ENCODE measurements at regions not wholly inside any gene's neighbourhood (a gene's known extent, or its start where the extent isn't known, plus 50 kb on each side); places are given as distances from the start of the nearest gene placed in this dataset.

DNA sequence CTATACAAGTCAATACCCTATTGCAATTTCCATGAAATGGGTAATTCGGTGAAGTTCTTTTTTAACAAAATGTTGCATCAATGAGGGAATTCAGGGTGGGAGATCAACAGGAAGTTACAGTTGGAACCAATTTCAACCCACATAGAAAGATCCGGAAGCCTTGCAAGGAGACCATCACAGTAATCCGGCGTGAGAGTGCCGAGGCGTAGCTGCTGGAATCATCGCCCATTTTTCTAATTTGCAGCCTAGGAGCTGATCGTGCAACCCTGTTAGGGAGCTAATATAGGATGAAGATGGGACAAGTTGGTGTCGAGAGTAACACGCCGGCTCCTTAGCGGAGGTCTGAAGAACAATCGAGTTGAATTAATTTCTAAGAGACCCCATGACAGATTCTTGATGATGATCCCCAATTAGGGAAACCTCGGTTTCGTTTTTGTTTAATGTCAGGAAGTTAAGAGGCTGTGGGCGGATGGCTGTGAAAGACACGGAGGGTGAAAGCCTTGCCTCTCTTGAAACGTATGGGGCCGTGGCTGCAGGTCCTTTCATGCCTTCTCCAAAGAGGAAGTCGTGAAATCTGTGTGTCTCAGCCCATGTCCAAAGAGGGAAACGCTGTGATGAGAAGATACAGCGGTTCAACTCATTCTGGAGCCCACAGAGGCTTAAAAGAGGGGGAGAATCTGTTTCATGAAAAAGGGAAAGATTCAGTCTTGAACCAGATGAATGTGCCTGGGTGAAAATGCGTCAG lies 51.2 kb upstream of the CARD11 start:
- Histone ChIP-seq H3K36me3 (ENCODE audit: control insufficient read depth in 1 of 2, insufficient read depth in 2 of 2, low read length in 2 of 2) (no peaks in the 10 kb centered on the region), H3K9me3 (ENCODE audit: control insufficient read depth in 1 of 2, low read length in 2 of 2) (no peaks in the 10 kb centered on the region), H3K27ac (ENCODE audit: low read length) (peak overlapping the region; percentile 6), H3K4me3 (ENCODE audit: low read depth in 1 of 2, low read length in 2 of 2) (no peak overlapping the region), H3K4me1 (ENCODE audit: control insufficient read depth in 1 of 2, insufficient read depth in 2 of 2, low read length in 2 of 2) (no peaks in the 10 kb centered on the region), H3K27me3 (ENCODE audit: low read depth, low read length) (no peaks in the 10 kb centered on the region)

DNA sequence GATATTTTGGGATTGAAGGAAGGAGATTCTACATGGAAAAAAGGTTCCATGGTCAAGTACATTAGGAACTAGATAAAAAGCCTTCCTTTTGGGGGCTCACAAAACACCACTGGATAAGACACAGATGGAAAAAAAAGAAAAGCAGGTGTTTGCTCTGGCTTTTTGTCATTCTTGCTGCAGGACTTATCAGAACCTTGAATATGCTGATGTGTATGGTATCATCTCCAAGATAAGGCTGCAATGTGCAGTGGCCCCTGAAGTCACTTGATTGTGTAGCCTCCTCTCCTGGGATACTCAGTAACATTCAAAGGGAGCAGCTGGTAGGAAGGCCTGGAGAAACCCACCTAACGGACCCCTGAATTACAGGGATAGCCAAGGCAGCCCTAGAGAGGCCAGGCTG lies 54.1 kb upstream of the CARD11 start:
- H3K9me3 ChIP-seq (ENCODE audit: control insufficient read depth in 1 of 2, low read length in 2 of 2): no peaks in the 10 kb centered on the region
- H3K4me1 ChIP-seq (ENCODE audit: control insufficient read depth in 1 of 2, insufficient read depth in 2 of 2, low read length in 2 of 2): no peaks in the 10 kb centered on the region
- no peak overlapping the region for H3K4me3 ChIP-seq (ENCODE audit: low read depth in 1 of 2, low read length in 2 of 2)
- H3K36me3 ChIP-seq (ENCODE audit: control insufficient read depth in 1 of 2, insufficient read depth in 2 of 2, low read length in 2 of 2): no peaks in the 10 kb centered on the region
- H3K27me3 ChIP-seq (ENCODE audit: low read depth, low read length): no peaks in the 10 kb centered on the region
- H3K27ac ChIP-seq (ENCODE audit: low read length): no peak overlapping the region

DNA sequence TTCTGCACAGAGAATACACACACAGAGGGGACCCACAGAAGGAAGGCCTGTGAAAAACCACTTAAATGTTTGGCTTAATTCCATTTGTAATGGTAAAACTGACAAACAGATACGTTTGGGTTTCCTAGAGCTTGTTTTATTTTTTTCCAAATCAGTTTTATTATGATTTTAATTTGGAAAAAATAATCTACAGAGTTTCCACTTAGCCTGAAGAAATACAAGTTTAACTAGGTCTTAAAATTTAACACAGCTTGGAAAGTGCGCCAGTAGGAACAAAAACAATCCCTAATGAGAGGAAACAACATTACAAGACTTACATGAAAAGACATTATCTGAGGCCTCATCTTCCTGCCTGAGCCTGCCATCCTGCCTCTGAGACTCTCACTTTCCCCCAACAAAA lies 58.5 kb upstream of the CARD11 start:
- no peak overlapping the region for H3K27ac ChIP-seq (ENCODE audit: low read length)
- no peak overlapping the region for H3K4me3 ChIP-seq (ENCODE audit: low read depth in 1 of 2, low read length in 2 of 2)
- H3K4me1 ChIP-seq (ENCODE audit: control insufficient read depth in 1 of 2, insufficient read depth in 2 of 2, low read length in 2 of 2): no peaks in the 10 kb centered on the region
- H3K36me3 ChIP-seq (ENCODE audit: control insufficient read depth in 1 of 2, insufficient read depth in 2 of 2, low read length in 2 of 2): no peaks in the 10 kb centered on the region
- no peaks in the 10 kb centered on the region for H3K27me3 ChIP-seq (ENCODE audit: low read depth, low read length)
- peaks cover 0 to 5% of the 10 kb centered on the region in 2 donors for H3K9me3 ChIP-seq (ENCODE audit: control insufficient read depth in 1 of 2, low read length in 2 of 2)

DNA sequence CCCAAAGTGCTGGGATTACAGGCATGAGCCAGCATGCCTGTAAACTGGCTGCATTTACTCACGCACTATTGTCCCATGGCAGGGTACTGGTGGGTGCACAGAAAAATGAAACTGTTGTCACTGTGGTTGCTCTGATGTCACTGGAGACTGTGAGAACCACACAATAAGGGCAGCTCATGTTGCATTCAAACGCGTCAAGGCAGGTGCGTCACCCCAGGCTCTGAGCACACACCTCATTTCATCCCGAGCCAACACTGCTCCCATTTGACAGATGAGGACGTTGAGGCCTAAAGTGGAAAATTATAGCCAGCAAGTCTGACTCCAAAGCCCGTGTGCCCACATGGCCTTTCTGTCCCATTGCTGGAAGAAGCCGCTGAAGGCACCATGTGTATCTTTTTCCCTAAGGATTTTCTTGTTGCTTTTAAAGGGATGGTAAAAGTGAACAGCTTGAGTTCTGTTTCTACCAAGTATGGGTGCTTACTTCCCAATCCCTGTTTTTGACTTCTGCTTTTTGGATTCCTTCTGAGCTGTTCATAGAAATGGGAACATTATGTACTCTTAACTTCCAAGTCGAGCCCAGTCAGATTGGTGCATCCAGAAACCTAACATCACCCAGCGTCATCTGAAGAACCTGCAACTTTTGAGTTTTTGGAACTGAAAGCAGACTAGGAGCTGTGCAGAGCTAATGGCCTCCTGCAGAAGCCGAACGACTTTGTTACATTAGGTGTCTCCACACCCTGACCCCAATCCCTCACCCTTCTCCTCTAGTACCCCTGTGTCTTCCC lies 60.1 kb upstream of the CARD11 start:
- H3K9me3 ChIP-seq (ENCODE audit: control insufficient read depth in 1 of 2, low read length in 2 of 2): peaks cover 0 to 5% of the 10 kb centered on the region in 2 donors
- no peaks in the 10 kb centered on the region for H3K4me1 ChIP-seq (ENCODE audit: control insufficient read depth in 1 of 2, insufficient read depth in 2 of 2, low read length in 2 of 2)
- H3K27me3 ChIP-seq (ENCODE audit: low read depth, low read length): no peaks in the 10 kb centered on the region
- H3K36me3 ChIP-seq (ENCODE audit: control insufficient read depth in 1 of 2, insufficient read depth in 2 of 2, low read length in 2 of 2): no peaks in the 10 kb centered on the region
- H3K4me3 ChIP-seq (ENCODE audit: low read depth in 1 of 2, low read length in 2 of 2): no peak overlapping the region
- H3K27ac ChIP-seq (ENCODE audit: low read length): no peak overlapping the region

DNA sequence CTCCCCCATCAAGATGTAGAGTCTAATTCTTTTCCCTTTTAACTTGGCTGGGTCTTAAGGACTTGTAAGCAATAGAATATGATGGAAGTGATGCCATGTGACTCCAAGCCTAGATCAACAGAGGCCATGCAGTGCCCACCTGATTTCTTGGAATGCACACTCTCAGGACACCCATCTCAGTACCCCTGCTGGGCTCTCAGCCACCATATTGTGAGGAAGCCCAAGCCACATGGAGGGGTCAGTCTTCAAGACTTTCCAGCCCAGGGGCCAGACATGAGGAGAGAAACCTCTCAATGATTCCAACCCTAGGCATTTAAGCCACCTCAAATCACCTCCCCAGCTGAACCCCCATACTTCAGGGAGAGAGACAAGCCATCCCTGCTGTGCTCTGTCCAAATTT lies 62.2 kb upstream of the CARD11 start:
- Histone ChIP-seq H3K4me3 (ENCODE audit: low read depth in 1 of 2, low read length in 2 of 2) (no peak overlapping the region), H3K36me3 (ENCODE audit: control insufficient read depth in 1 of 2, insufficient read depth in 2 of 2, low read length in 2 of 2) (no peaks in the 10 kb centered on the region), H3K27me3 (ENCODE audit: low read depth, low read length) (no peaks in the 10 kb centered on the region), H3K4me1 (ENCODE audit: control insufficient read depth in 1 of 2, insufficient read depth in 2 of 2, low read length in 2 of 2) (no peaks in the 10 kb centered on the region), H3K9me3 (ENCODE audit: control insufficient read depth in 1 of 2, low read length in 2 of 2) (peaks cover 0 to 5% of the 10 kb centered on the region in 2 donors), H3K27ac (ENCODE audit: low read length) (no peak overlapping the region)

DNA sequence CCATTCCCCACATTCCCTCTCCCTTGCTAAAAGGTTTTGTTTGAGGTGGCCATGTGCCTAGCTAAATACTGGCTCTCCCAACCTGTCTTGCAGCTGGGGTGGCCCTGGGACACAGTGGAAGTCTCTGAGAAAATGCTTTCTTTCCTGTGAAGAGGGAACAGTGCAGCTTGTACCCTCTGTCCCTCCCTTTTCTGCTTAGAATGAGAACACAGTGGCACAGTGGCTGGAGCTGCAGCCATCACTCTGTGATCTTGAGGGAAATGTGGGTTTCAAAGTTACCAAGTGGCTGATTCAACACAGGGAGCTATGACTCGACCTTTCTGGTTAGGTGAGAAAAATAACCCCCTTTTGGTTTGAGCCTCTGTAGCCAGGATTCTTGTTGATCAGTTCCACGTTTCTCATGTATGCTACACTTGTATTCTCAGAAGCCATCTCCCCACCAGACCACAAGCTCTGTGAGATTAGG lies 62.7 kb upstream of the CARD11 start:
- H3K36me3 ChIP-seq (ENCODE audit: control insufficient read depth in 1 of 2, insufficient read depth in 2 of 2, low read length in 2 of 2): no peaks in the 10 kb centered on the region

DNA sequence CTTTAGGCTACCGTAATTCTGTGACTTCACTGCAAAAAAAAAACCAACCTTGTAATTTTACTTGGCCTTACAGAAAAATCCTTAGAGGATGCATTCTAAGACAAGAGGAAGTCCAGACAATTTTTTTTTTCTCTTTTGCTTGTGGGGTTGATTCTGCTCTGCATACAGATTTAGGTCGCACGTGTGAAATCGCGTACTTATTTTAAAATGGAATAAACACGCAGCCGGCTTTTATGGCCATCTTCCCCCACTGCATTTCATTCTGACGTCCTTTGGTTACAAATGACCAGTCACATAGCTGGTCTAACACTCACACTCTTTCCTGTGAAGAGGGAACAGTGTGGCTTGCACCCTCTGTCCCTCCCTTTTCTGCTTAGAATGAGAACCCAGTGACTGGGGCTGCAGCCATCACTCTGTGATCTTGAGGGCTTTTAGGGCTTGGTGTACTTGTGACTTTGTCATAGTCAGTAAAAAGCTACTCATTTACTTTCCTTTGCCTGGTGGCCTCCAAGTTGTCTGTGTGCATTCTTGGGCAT lies 63.6 kb upstream of the CARD11 start:
- no peaks in the 10 kb centered on the region for H3K4me1 ChIP-seq (ENCODE audit: control insufficient read depth in 1 of 2, insufficient read depth in 2 of 2, low read length in 2 of 2)
- H3K27me3 ChIP-seq (ENCODE audit: low read depth, low read length): no peaks in the 10 kb centered on the region
- H3K9me3 ChIP-seq (ENCODE audit: control insufficient read depth in 1 of 2, low read length in 2 of 2): peaks cover 0 to 5% of the 10 kb centered on the region in 2 donors
- H3K36me3 ChIP-seq (ENCODE audit: control insufficient read depth in 1 of 2, insufficient read depth in 2 of 2, low read length in 2 of 2): no peaks in the 10 kb centered on the region
- no peak overlapping the region for H3K4me3 ChIP-seq (ENCODE audit: low read depth in 1 of 2, low read length in 2 of 2)
- no peak overlapping the region for H3K27ac ChIP-seq (ENCODE audit: low read length)

More for the DNA sequence above, 62.7 kb upstream of the CARD11 start:
- H3K4me1 ChIP-seq (ENCODE audit: control insufficient read depth in 1 of 2, insufficient read depth in 2 of 2, low read length in 2 of 2): no peaks in the 10 kb centered on the region
- H3K27me3 ChIP-seq (ENCODE audit: low read depth, low read length): no peaks in the 10 kb centered on the region
- no peak overlapping the region for H3K4me3 ChIP-seq (ENCODE audit: low read depth in 1 of 2, low read length in 2 of 2)
- H3K27ac ChIP-seq (ENCODE audit: low read length): no peak overlapping the region
- peaks cover 0 to 5% of the 10 kb centered on the region in 2 donors for H3K9me3 ChIP-seq (ENCODE audit: control insufficient read depth in 1 of 2, low read length in 2 of 2)

DNA sequence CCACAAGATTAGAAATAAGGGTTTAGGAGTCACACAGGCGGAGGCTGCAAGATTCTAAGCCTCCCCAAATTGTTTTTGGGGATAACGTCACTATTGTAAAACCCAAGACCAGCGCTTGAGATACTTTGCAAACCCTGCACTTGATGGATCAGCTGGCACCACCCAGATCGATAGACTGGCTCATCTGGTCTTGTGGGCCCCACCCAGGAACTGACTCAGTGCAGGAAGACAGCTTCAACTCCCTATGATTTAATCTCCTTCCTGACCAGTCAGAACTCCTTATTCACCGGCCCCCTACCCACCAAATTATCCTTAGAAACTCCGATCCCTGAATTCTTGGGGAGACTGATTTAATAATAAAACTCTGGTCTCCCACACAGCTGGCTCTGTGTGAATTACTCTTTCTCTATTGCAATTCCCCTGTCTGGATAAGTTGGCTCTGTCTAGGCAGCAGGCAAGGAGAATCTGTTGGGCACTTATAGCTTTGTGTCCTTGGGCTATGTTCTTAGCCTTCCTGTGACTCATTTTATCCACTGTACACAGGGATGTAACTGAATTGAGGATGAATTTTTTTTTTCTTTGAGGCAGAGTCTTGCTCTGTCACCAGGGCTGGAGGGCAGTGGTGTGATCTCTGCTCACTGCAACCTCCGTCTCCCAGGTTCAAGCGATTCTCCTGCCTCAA lies 64.4 kb upstream of the CARD11 start:
- no peaks in the 10 kb centered on the region for H3K36me3 ChIP-seq (ENCODE audit: control insufficient read depth in 1 of 2, insufficient read depth in 2 of 2, low read length in 2 of 2)
- no peak overlapping the region for H3K27ac ChIP-seq (ENCODE audit: low read length)
- H3K9me3 ChIP-seq (ENCODE audit: control insufficient read depth in 1 of 2, low read length in 2 of 2): peaks cover 0 to 6% of the 10 kb centered on the region in 2 donors
- no peaks in the 10 kb centered on the region for H3K27me3 ChIP-seq (ENCODE audit: low read depth, low read length)
- H3K4me1 ChIP-seq (ENCODE audit: control insufficient read depth in 1 of 2, insufficient read depth in 2 of 2, low read length in 2 of 2): no peaks in the 10 kb centered on the region
- H3K4me3 ChIP-seq (ENCODE audit: low read depth in 1 of 2, low read length in 2 of 2): no peak overlapping the region

DNA sequence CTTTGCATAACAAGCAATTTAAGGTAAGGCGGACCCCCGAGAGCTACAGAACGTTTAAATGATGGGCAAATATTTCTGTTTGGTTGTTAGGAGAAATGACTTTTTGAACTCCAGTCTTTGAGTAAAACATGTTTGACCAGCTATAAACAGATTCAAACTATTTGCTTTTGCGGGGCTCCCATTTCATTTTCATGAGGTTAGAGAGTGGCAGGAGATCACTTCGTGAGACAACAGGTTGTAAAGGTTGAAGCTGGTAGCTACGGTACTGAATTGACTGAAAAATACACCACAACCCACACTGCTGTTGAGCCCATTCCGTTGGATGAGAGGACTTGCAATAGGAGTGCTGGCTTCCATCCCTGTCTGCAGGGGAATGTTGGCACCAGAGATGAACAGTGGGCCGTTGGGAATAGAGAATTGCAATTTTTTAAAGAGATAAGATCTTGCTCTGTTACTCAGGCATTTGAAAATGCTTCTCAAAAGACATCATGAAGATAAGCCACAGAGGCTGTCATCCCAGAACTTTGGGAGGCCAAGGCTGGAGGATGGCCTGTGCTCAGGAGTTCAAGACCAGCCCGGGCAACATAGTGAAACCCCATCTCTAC lies 65.7 kb upstream of the CARD11 start:
- H3K36me3 ChIP-seq (ENCODE audit: control insufficient read depth in 1 of 2, insufficient read depth in 2 of 2, low read length in 2 of 2): no peaks in the 10 kb centered on the region
- no peaks in the 10 kb centered on the region for H3K27me3 ChIP-seq (ENCODE audit: low read depth, low read length)
- H3K27ac ChIP-seq (ENCODE audit: low read length): no peak overlapping the region
- H3K4me1 ChIP-seq (ENCODE audit: control insufficient read depth in 1 of 2, insufficient read depth in 2 of 2, low read length in 2 of 2): no peaks in the 10 kb centered on the region
- H3K4me3 ChIP-seq (ENCODE audit: low read depth in 1 of 2, low read length in 2 of 2): no peak overlapping the region
- H3K9me3 ChIP-seq (ENCODE audit: control insufficient read depth in 1 of 2, low read length in 2 of 2): peaks cover 0 to 20% of the 10 kb centered on the region in 2 donors

DNA sequence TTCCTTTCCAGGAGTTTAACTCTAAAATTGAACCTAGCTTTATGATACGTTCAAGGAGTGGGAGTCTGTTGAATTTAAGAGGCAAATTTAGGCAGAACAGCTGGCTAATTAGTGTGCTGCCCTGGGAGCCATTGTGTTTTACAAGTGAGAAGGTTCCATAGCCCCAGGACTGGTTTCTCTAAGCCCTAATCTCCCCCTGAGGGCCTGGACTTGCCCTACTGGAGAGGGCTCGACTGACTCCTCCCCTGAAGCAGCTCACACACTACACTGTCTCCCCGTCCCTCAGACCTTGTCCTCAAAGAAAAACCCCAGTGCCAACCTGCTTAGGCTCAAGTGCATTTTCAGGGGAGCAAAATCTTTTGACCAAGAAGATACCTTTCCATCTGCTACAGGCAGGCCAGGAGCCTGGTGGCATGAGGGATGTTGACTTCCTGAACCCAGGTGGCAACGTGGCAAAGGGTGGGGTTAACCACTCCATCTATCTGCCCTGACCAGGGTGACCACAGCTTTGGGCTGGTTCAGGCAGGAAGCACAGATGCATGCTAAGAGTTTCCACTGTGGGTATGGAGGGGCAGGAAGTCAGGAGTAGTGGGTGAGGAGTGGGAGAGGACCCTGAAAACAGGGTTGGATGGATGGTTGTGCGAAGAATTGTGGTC lies 68.9 kb upstream of the CARD11 start:
- Histone ChIP-seq H3K4me3 (ENCODE audit: low read depth in 1 of 2, low read length in 2 of 2) (no peak overlapping the region), H3K4me1 (ENCODE audit: control insufficient read depth in 1 of 2, insufficient read depth in 2 of 2, low read length in 2 of 2) (no peaks in the 10 kb centered on the region), H3K27me3 (ENCODE audit: low read depth, low read length) (peaks cover 8% of the 10 kb centered on the region), H3K36me3 (ENCODE audit: control insufficient read depth in 1 of 2, insufficient read depth in 2 of 2, low read length in 2 of 2) (no peaks in the 10 kb centered on the region), H3K9me3 (ENCODE audit: control insufficient read depth in 1 of 2, low read length in 2 of 2) (peaks cover 0 to 22% of the 10 kb centered on the region in 2 donors), H3K27ac (ENCODE audit: low read length) (no peak overlapping the region)
